Heart left ventricle (tissue), 13 donors: ENCODE measurements at regions not wholly inside any gene's neighbourhood (a gene's known extent, or its start where the extent isn't known, plus 50 kb on each side); places are given as distances from the start of the nearest gene placed in this dataset.

Source experiments
- CTCF ChIP-seq, 12 donors: fragments of 200-600 bp; sonication (generic) in 4 of 12; IDR thresholded peaks; one replicate each; pipeline versions ENCODE4 v1.5.0 to v1.8.0; 2018 to 2022; ENCODE audit warnings: antibody characterized with exemption in 12 of 12, mild to moderate bottlenecking in 5 of 12
- POLR2A ChIP-seq, 2 donors: fragments of 450-650 bp; IDR thresholded peaks; one replicate each; pipeline ENCODE4 v1.6.1; 2017; ENCODE audit warnings: antibody characterized with exemption in 2 of 2, mild to moderate bottlenecking in 2 of 2, moderate library complexity in 2 of 2
- donor health status: ischemic (EF 13 %, LVEDD 7.1; RV severe dilation, severe dysfunction).
- donor health status: DM: no; HTN: yes; CAD: no.
- donor health status: DM: no; HTN: no; CAD: no.
- donor health status: ischemic (EF 25% LVEDD 6.9; RV normal size, moderate dysfunction).
- donor health status: ischemic (EF 25% LVEDD 5.7; RV mildly dilated, moderate dysfunction).
- donor health status: ischemic (EF 35%, LVEDD 5.7; RV mildly dilated, moderate dysfunction).
- donor health status: nonischemic (EF 11% LVEDD 7.7; RV severe dilation, severe dysfunction).
- donor health status: DM: yes; HTN: yes; CAD: no.
- donor health status: PGD.
- donor health status: ischemic (EF 29% LVEDD 5.4; RV normal size, mild dysfunction).
- donor health status: nonischemic (EF 23%, LVEDD 6.1; RV moderate dilation, normal function).

- TF ChIP-seq CTCF (IDR thresholded peaks at IDR 0.05) (peak; percentile 73 to 90 (median 82)), POLR2A (IDR thresholded peaks at IDR 0.05) (no peak)
Measured at GRCh38 chr21:17925000-17925610, 105.9 kb upstream of the C21orf91 start.
